ENCODE measurements at regions not wholly inside any gene's neighbourhood (a gene's known extent, or its start where the extent isn't known, plus 50 kb on each side); places are given as distances from the start of the nearest gene placed in this dataset.

GRCh38 chr1:14003552-14003951 lies 303.6 kb downstream of the PRDM2 start:
- DNase-seq: no peak
- Histone ChIP-seq H3K9me3 (replicated peaks in 1 of 3) (no peaks in the 10 kb centered on the region), H3K4me3 (no peak overlapping the region), H3K27ac (no peak overlapping the region), H3K4me1 (replicated peaks in 1 of 2) (no peaks in the 10 kb centered on the region), H3K27me3 (no peaks in the 10 kb centered on the region), H3K36me3 (replicated peaks in 1 of 2) (no peaks in the 10 kb centered on the region)
- WGBS, 4 donors: 41 to 50% (median 43%) methylated on average over 1 of the region's 1 CpG
- TF ChIP-seq POLR2A (IDR thresholded peaks at IDR 0.05): no peak
- TF ChIP-seq CTCF (IDR thresholded peaks at IDR 0.05): no peak
- intact Hi-C loops (cut with DNase I): no loop called here

- no peaks in the 10 kb centered on the region for H3K4me1 ChIP-seq (replicated peaks in 1 of 2)
- WGBS, 4 donors: 67 to 78% (median 73%) methylated on average over 3 of the region's 3 CpGs
These were observed 309.6 kb downstream of the PRDM2 start for GRCh38 chr1:14009582-14009981.

GRCh38 chr1:14010476-14010875 lies 310.5 kb downstream of the PRDM2 start:
- intact Hi-C loops (cut with DNase I): no loop called here
- no peak for DNase-seq
- Histone ChIP-seq H3K27me3 (no peaks in the 10 kb centered on the region), H3K9me3 (replicated peaks in 1 of 3) (no peaks in the 10 kb centered on the region), H3K27ac (no peak overlapping the region), H3K36me3 (replicated peaks in 1 of 2) (no peaks in the 10 kb centered on the region), H3K4me3 (no peak overlapping the region), H3K4me1 (replicated peaks in 1 of 2) (no peaks in the 10 kb centered on the region)
- TF ChIP-seq CTCF (IDR thresholded peaks at IDR 0.05): no peak
- TF ChIP-seq POLR2A (IDR thresholded peaks at IDR 0.05): no peak

More at GRCh38 chr1:14009582-14009981, 309.6 kb downstream of the PRDM2 start:
- no peaks in the 10 kb centered on the region for H3K36me3 ChIP-seq (replicated peaks in 1 of 2)
- no peak for DNase-seq
- no peaks in the 10 kb centered on the region for H3K27me3 ChIP-seq
- intact Hi-C loops (cut with DNase I): no loop called here
- H3K4me3 ChIP-seq: no peak overlapping the region
- H3K27ac ChIP-seq: no peak overlapping the region
- no peaks in the 10 kb centered on the region for H3K9me3 ChIP-seq (replicated peaks in 1 of 3)
- TF ChIP-seq CTCF (IDR thresholded peaks at IDR 0.05) (no peak), POLR2A (IDR thresholded peaks at IDR 0.05) (no peak)

GRCh38 chr1:14011132-14011531 lies 311.1 kb downstream of the PRDM2 start:
- no peaks in the 10 kb centered on the region for H3K36me3 ChIP-seq (replicated peaks in 1 of 2)
- no peak for DNase-seq
- H3K4me3 ChIP-seq: no peak overlapping the region
- no peak overlapping the region for H3K27ac ChIP-seq
- no peaks in the 10 kb centered on the region for H3K9me3 ChIP-seq (replicated peaks in 1 of 3)
- TF ChIP-seq CTCF (IDR thresholded peaks at IDR 0.05): no peak
- TF ChIP-seq POLR2A (IDR thresholded peaks at IDR 0.05): no peak
- 67 to 83% (median 71%) methylated on average over 8 to 9 of the region's 9 CpGs for WGBS, 4 donors
- no peaks in the 10 kb centered on the region for H3K4me1 ChIP-seq (replicated peaks in 1 of 2)
- peaks cover 4% of the 10 kb centered on the region for H3K27me3 ChIP-seq
- intact Hi-C loops (cut with DNase I): no loop called here
